C4-2B (cell line): ENCODE measurements at regions not wholly inside any gene's neighbourhood (a gene's known extent, or its start where the extent isn't known, plus 50 kb on each side); places are given as distances from the start of the nearest gene placed in this dataset.
"Not testable (repeated sequence)": the region's sequence is repeated elsewhere in the genome, so short reads cannot be mapped to it uniquely, and the experiment has no call there.

Source experiments
- H3K27ac ChIP-seq: fragments of 450-650 bp; 2 replicates; pipeline ENCODE4 v1.5.1; 2017
- ZFX ChIP-seq: fragments of 450-650 bp; IDR thresholded peaks from 2 replicates; pipeline ENCODE4 v1.6.1; 2017
- TF ChIP-seq, protein P1 (sequence below): fragments of 450-650 bp; conservative IDR thresholded peaks from 2 replicates; pipeline ENCODE4 v1.5.1; 2017; ENCODE audit warnings: mild to moderate bottlenecking

DNA sequence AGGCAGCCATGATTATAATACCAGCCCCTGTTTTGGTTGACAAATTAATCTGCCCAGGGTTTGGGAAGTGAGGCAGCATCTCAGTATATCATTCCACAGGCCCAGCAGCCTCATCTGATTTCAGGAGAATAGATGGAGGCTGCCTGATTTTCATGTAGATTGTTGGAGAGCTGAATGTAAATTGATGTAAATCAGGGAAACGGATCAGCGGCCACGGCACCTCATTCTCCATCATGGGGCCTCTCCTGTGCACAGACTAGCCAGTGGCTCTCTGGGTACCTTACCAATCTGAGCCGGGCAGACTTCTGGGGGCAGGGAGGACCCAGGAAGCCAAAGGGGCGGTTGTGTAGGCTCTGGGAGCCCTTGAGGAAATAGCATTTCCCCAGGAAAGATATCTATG is 63.7 kb upstream of the GSC start:
- H3K27ac ChIP-seq, result no peak overlapping the region
- no peak for TF ChIP-seq ZFX
- TF ChIP-seq, protein P1, sequence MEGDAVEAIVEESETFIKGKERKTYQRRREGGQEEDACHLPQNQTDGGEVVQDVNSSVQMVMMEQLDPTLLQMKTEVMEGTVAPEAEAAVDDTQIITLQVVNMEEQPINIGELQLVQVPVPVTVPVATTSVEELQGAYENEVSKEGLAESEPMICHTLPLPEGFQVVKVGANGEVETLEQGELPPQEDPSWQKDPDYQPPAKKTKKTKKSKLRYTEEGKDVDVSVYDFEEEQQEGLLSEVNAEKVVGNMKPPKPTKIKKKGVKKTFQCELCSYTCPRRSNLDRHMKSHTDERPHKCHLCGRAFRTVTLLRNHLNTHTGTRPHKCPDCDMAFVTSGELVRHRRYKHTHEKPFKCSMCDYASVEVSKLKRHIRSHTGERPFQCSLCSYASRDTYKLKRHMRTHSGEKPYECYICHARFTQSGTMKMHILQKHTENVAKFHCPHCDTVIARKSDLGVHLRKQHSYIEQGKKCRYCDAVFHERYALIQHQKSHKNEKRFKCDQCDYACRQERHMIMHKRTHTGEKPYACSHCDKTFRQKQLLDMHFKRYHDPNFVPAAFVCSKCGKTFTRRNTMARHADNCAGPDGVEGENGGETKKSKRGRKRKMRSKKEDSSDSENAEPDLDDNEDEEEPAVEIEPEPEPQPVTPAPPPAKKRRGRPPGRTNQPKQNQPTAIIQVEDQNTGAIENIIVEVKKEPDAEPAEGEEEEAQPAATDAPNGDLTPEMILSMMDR, result no peak

DNA sequence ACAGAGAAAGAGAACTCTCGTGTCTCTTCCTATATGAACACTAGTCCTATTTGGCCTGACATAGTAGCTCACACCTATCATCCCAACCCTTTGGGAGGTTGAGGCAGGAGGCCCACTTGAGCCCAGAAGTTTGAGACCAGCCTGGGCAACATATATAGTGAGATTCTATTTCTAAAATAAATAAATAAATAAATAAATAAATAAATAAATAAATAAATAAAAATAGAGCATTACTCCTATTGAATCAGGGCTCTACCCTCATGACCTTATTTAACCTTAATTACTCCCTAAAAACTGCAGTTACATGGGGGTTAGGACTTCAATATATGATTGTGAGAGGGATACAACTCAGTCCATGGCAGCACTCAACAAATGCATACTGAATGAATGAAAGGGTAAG is 61.2 kb upstream of the GSC start:
- no peak for TF ChIP-seq ZFX
- TF ChIP-seq, protein P1, result no peak
- H3K27ac ChIP-seq, result no peak overlapping the region

DNA sequence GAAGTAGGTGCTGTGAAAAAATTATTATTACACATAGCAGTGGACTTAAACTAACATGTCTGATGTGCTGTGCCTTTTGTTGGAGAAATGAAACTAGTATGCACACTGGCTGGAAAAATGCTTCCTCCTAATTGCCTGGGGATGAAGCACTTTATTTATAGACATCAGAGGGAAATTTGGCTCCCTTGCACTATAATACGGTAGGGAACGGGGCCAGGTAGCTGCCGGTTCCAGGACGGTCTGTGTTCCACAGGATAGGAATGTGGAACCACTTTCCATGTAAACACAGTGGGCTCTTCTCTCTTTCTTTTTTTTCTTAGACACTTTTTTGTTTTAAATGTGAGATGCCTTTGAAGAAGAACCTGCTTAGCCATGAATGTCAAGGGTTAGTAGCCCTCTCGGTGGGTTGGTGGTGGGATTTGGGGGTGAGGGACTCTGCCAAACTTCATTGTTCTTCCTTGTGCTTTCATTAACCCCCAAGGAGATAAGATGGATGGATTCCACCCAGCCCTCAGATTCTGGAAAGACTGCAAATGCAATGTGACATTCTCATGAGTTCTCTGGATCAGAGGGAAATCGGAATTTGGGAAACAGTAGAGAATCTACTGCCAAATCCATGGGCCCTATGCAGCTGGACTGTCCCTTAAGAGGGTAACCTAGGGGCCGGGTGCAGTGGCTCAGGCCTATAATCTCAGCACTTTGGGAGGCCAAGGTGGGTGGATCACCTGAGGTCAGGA is 58.0 kb upstream of the GSC start:
- no peak overlapping the region for H3K27ac ChIP-seq
- no peak for TF ChIP-seq ZFX
- TF ChIP-seq, protein P1, result no peak

DNA sequence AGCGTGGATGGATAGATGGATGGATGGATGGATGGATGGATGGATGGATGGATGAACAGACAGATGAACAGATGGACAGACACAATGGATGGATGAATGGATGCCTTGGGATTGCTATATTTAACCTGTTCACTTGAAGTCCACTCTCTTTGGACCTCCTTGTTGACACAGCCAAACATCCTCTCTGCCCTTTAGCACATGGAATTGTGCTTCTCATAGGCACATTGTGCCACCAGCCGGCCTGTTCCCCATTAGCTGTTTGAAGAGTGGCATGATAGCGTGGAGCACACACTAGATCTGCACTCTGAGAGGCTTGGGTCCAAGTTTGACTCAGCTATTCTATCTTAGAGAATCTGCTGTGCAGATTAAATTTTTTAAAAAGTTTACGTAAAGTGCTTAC is 56.9 kb upstream of the GSC start:
- H3K27ac ChIP-seq, result no peak overlapping the region
- TF ChIP-seq, protein P1, result no peak
- TF ChIP-seq ZFX, result no peak

- no peak for TF ChIP-seq ZFX
- TF ChIP-seq, protein P1, result no peak
- no peak overlapping the region for H3K27ac ChIP-seq
These were observed 53.8 kb upstream of the GSC start for GRCh38 chr14:94823556-94824341.

DNA sequence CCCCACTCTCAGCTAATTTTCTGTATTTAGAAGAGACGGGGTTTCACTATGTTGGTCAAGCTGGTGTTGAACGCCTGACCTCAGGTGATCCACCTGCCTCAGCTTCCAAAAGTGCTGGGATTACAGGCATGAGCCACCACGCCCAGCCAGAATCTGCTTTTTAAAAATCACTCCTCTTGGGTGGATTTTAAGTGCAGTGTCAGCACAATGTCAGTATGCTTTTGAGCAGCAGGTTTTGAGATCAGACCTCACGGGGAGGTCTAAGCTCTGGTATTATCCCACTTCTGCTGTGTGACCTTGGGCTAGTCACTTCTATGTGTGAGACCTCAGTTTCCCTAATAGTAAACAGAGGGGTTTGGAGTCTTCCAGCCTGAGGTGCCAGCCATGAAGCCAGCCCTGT is 51.8 kb upstream of the GSC start:
- no peak overlapping the region for H3K27ac ChIP-seq
- TF ChIP-seq, protein P1, result no peak
- TF ChIP-seq ZFX, result no peak

DNA sequence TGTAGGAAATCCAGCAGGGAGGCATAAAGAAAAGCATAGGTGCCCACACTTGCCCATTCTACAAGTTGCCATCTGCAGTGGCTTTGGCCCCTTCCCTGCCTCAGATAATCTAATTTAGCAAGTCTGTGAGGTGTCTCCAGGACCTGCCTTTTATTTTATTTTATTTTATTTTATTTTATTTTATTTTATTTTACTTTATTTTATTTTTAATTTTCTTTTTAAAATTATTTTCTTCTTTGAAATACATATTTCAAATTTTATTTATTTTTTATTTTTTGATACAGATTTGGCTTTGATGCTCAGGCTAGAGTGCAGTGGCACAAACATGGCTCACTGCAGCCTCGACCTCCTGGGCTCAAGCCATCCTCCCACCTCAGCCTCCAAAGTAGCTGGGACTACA is 51.0 kb upstream of the GSC start:
- H3K27ac ChIP-seq, result not testable (repeated sequence)
